Naive thymus-derived CD8-positive, alpha-beta T cell (primary cell): ENCODE measurements at regions not wholly inside any gene's neighbourhood (a gene's known extent, or its start where the extent isn't known, plus 50 kb on each side); places are given as distances from the start of the nearest gene placed in this dataset.

Source experiments
- ATAC-seq, 2 donors: fragments of 150-1000 bp; cut with Tn5 transposase in 1 of 2; sonication (Bioruptor Pico), chemical (Tn5 transposase) in 1 of 2; 1 replicate in 1 of 2; 2 replicates in 1 of 2; pipeline ENCODE4 v1.10.0; 2021; ENCODE audit warnings: mild to moderate bottlenecking in 2 of 2, moderate library complexity in 2 of 2
- POLR2A ChIA-PET: fragments of 350-600 bp; sonication (Branson Sonifier 250); formaldehyde crosslinking; loops from one replicate; lab custom pipeline; 2021; ENCODE audit warnings: antibody characterized with exemption; lab: Charles Lee
- DNase-seq, 10 donors: peaks; one replicate each; pipeline versions ENCODE4 v3.0.0 to v3.0.0-alpha.2; 2020 to 2022
- H3K27ac Mint-ChIP-seq, 10 donors: one replicate each; pipeline ENCODE4 v1.8.0; 2020 to 2022; ENCODE audit warnings: mild to moderate bottlenecking in 10 of 10, mixed read lengths in 10 of 10, moderate library complexity in 4 of 10, inconsistent platforms in 1 of 10
- H3K27me3 Mint-ChIP-seq, 5 donors: one replicate each; pipeline ENCODE4 v1.8.0; 2021 to 2022; ENCODE audit warnings: mixed read lengths in 5 of 5
- H3K36me3 Mint-ChIP-seq, 3 donors: one replicate each; pipeline ENCODE4 v1.8.0; 2020 to 2022; ENCODE audit warnings: mixed read lengths in 3 of 3, mild to moderate bottlenecking in 2 of 3, inconsistent platforms in 1 of 3
- H3K4me1 Mint-ChIP-seq, 4 donors: one replicate each; pipeline ENCODE4 v1.8.0; 2021 to 2022; ENCODE audit warnings: mixed read lengths in 4 of 4
- H3K4me3 Mint-ChIP-seq, 10 donors: one replicate each; pipeline ENCODE4 v1.8.0; 2020 to 2022; ENCODE audit warnings: mild to moderate bottlenecking in 10 of 10, mixed read lengths in 10 of 10, moderate library complexity in 6 of 10, inconsistent platforms in 1 of 10
- H3K9me3 Mint-ChIP-seq, 9 donors: one replicate each; pipeline ENCODE4 v1.8.0; 2020 to 2022; ENCODE audit warnings: mixed read lengths in 9 of 9, mild to moderate bottlenecking in 3 of 9, inconsistent platforms in 1 of 9, moderate library complexity in 1 of 9

DNA sequence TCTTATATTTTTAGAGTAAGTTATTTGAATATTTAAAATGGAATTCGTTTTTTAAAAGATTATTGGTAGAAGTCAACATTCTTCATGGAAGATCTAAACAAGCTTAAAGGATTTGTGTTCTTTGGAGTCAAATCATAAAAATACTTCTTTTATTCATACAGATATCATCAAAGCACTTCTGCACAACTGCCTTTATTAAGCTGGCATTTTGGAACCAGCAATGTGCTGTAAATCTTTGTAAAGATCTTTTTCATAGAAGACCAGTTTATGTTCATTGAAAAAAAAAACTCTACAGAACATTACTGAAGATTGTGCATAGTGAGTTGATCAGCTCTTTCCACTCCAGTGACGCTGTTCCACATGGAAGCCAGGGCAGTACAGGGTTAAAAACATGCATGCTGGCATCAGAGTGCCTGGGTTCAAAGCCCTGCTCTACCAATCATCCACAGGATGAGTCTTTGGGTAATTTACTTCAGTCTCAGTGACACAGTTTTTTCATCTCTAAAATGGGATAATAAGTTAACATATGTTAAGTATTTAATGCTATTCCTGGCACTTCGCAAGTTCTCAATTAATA, 109.6 kb upstream of the SLC38A4 start:
- ATAC-seq (no peak), DNase-seq (no peak)
- peaks cover 4 to 10% (median 5%) of the 10 kb centered on the region in 5 donors for H3K27me3 Mint-ChIP-seq
- peaks cover 0 to 10% (median 0%) of the 10 kb centered on the region in 9 donors for H3K9me3 Mint-ChIP-seq
- no peak overlapping the region for H3K4me3 Mint-ChIP-seq
- H3K36me3 Mint-ChIP-seq, result no peaks in the 10 kb centered on the region
- POLR2A ChIA-PET, result no interaction called here
- H3K4me1 Mint-ChIP-seq, result no peaks in the 10 kb centered on the region
- no peak overlapping the region for H3K27ac Mint-ChIP-seq

DNA sequence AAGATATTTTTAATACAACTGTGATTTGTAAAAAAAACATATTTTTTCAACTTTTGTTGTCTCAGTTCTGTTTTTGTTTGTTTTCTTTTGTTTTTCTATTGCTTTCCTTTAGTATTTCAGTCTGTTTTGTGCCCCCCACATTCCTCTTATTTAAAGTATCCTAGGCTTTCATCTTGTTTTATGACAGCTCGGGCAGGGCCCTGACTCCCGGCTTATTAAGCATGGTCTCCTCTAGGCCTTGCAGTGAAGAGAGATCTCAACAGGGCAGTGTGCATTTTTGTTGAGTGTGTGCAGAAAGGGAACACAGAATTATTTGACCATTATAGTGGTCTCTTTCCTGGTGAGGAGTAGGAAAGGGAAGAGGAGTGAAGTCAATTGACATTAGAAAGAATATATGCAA, 110.2 kb upstream of the SLC38A4 start:
- H3K27me3 Mint-ChIP-seq, result peaks cover 4 to 10% (median 5%) of the 10 kb centered on the region in 5 donors
- POLR2A ChIA-PET, result no interaction called here
- ATAC-seq, result no peak
- no peaks in the 10 kb centered on the region for H3K4me1 Mint-ChIP-seq
- H3K36me3 Mint-ChIP-seq, result no peaks in the 10 kb centered on the region
- H3K27ac Mint-ChIP-seq, result no peak overlapping the region
- no peak for DNase-seq
- peaks cover 0 to 10% (median 0%) of the 10 kb centered on the region in 9 donors for H3K9me3 Mint-ChIP-seq
- no peak overlapping the region for H3K4me3 Mint-ChIP-seq

DNA sequence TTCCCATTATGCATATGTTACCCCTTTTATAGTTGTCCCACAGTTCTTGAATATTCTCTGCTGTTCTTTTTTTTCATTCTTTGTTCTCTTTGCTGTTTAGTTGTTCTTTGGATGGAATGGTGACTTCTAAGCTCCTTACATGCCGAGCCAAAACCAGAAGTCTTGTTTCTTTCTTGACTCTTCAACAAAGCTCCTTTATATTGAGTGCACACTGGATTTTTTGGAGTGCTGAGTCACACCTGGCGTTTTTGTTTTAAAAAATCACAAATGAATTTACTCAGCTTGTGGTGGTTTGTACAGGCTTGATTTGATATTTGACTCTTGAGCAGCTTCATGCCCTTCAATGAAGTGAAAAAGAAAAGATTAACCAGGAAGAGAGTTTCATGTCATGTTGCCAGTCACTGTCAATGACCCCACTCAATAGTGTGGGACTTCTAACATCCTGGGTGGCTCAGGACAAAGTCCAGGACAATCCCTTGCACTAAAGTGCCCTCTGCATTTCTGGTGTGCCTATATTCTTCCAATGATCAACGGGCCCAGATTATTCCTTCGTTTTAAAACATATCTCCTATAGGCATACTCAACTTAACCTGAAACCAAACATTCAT, 112.4 kb upstream of the SLC38A4 start:
- DNase-seq (no peak), ATAC-seq (no peak)
- H3K9me3 Mint-ChIP-seq, result no peaks in the 10 kb centered on the region
- H3K4me3 Mint-ChIP-seq, result no peak overlapping the region
- H3K36me3 Mint-ChIP-seq, result no peaks in the 10 kb centered on the region
- no peak overlapping the region for H3K27ac Mint-ChIP-seq
- POLR2A ChIA-PET, result no interaction called here
- no peaks in the 10 kb centered on the region for H3K4me1 Mint-ChIP-seq
- H3K27me3 Mint-ChIP-seq, result peaks cover 4 to 10% (median 5%) of the 10 kb centered on the region in 5 donors

DNA sequence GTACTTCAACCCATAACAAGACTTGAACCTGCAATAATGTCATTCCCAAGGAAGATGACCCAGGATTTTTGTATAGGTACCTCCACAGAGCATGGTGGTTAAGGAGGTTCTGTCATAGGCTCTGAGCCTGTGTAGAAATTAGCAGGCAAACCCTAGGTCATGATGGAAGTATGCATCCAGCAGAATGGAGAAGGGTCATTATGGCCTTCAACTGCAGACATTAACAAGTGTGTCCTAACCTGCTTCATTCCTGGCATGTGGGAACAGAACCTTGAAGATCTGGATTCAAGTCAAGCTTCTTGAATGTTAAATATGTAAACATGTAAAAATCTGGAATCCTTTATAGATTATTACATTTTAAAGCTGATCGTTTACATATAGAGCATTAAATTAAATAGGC, 116.2 kb upstream of the SLC38A4 start:
- Mint-ChIP-seq H3K36me3 (no peaks in the 10 kb centered on the region), H3K27me3 (peaks cover 3 to 10% (median 4%) of the 10 kb centered on the region in 5 donors), H3K27ac (no peak overlapping the region), H3K4me3 (no peak overlapping the region), H3K4me1 (no peaks in the 10 kb centered on the region), H3K9me3 (no peaks in the 10 kb centered on the region)
- DNase-seq, result no peak
- POLR2A ChIA-PET, result no interaction called here
- no peak for ATAC-seq

DNA sequence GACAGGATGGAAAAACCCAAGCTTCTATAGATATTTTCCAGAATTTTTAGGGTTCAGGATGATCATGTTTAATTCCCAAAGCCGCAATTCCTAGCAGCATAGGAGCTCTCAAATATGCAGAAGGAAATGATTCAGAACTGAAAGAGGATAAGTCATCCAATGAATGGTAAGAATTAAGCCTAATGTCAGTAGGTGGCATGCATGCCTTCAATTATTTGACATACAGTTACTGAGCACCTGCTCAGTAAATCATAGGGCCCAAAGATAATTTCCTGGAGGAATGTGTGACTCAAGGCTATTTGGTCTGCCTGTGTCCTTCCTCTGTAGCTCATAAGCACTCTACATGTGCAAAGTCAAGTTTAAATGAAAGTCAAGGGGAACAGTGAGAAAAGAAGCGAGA, 116.8 kb upstream of the SLC38A4 start:
- DNase-seq (no peak), ATAC-seq (no peak)
- Mint-ChIP-seq H3K9me3 (no peaks in the 10 kb centered on the region), H3K27me3 (peaks cover 2 to 9% (median 4%) of the 10 kb centered on the region in 5 donors), H3K36me3 (no peaks in the 10 kb centered on the region), H3K4me1 (no peaks in the 10 kb centered on the region), H3K4me3 (no peak overlapping the region), H3K27ac (no peak overlapping the region)
- POLR2A ChIA-PET, result no interaction called here

DNA sequence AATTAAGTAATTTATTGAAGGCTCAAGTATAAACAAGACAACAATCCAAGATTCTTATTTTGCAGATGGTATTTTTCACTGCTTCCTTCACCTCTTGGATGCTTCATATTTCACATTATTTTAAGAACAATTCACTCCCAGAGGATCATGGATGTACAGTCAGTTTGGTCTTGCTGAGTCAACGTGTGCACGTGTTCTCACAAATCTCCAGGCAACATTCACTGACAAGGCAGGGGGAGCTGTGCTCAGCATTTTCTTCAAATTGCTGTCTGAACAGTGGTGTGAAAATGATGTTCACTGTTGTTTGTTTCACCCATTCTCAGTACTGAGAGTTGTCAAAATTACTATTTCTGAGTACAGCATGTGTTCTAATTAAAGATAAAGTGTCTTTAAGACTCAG, 118.3 kb upstream of the SLC38A4 start:
- Mint-ChIP-seq H3K4me1 (no peaks in the 10 kb centered on the region), H3K36me3 (no peaks in the 10 kb centered on the region), H3K9me3 (no peaks in the 10 kb centered on the region), H3K4me3 (no peak overlapping the region), H3K27me3 (no peaks in the 10 kb centered on the region), H3K27ac (no peak overlapping the region)
- POLR2A ChIA-PET, result no interaction called here
- DNase-seq (no peak), ATAC-seq (no peak)

DNA sequence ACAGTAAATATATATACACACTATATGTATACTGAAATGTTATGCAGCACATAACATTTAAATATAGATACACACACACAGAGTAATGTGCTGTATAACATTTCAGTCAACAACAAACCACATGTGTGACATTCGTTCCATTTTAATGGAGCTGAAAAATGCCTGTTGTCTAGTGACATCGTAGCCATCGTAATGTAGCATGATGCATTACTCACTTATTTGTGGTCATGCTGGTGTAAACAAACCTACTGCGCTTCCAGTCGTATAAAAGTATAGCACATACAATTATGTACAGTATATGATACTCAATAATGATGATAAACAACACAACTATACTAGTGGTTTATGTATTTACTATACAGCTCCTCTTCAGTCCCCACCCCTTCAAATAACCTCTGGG, 119.0 kb upstream of the SLC38A4 start:
- H3K4me3 Mint-ChIP-seq, result no peak overlapping the region
- H3K27ac Mint-ChIP-seq, result no peak overlapping the region
- H3K36me3 Mint-ChIP-seq, result no peaks in the 10 kb centered on the region
- H3K4me1 Mint-ChIP-seq, result no peaks in the 10 kb centered on the region
- POLR2A ChIA-PET, result no interaction called here
- H3K27me3 Mint-ChIP-seq, result no peaks in the 10 kb centered on the region
- DNase-seq, result no peak
- no peak for ATAC-seq
- no peaks in the 10 kb centered on the region for H3K9me3 Mint-ChIP-seq

DNA sequence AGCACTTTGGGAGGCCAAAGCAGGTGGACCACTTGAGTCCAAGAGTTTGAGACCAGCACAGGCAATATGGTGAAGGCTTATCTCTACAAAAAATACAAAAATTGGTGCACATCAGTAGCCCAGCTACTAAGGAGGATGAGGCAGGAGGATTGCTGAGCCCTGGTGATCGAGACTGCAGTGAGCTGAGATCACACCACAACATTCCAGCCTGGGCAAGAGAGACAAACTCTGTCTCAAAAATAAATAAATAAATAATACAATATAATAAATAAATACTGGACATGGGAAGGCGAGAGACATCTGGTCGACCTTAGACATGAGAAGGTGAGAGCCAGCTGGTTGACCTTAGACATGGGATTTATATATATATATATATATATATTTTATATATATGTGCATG, 119.8 kb upstream of the SLC38A4 start:
- no peaks in the 10 kb centered on the region for H3K27me3 Mint-ChIP-seq
- no peaks in the 10 kb centered on the region for H3K4me1 Mint-ChIP-seq
- H3K4me3 Mint-ChIP-seq, result no peak overlapping the region
- ATAC-seq, result no peak
- H3K36me3 Mint-ChIP-seq, result no peaks in the 10 kb centered on the region
- no peaks in the 10 kb centered on the region for H3K9me3 Mint-ChIP-seq
- POLR2A ChIA-PET, result no interaction called here
- DNase-seq, result no peak
- no peak overlapping the region for H3K27ac Mint-ChIP-seq

DNA sequence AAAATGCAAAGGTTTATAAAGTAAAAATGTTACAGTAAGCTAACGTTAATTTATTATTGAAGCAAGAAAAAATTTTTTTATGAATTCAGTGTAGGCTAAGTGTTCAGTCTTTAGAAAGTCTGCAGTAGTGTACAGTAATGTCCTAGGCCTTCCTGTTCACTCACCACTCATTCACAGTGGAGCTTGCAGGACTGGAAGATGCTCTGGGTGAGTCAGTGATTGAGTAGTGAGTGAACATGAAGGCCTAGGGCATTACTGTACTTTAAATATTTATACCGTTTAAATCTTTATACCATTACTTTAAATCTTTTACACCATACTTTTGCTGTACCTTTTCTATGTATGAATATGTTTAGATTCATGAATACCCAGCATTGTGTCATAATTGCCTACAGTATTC, 120.3 kb upstream of the SLC38A4 start:
- Mint-ChIP-seq H3K27ac (no peak overlapping the region), H3K4me1 (no peaks in the 10 kb centered on the region), H3K36me3 (no peaks in the 10 kb centered on the region), H3K27me3 (no peaks in the 10 kb centered on the region), H3K9me3 (no peaks in the 10 kb centered on the region), H3K4me3 (no peak overlapping the region)
- POLR2A ChIA-PET, result no interaction called here
- ATAC-seq (no peak), DNase-seq (no peak)

DNA sequence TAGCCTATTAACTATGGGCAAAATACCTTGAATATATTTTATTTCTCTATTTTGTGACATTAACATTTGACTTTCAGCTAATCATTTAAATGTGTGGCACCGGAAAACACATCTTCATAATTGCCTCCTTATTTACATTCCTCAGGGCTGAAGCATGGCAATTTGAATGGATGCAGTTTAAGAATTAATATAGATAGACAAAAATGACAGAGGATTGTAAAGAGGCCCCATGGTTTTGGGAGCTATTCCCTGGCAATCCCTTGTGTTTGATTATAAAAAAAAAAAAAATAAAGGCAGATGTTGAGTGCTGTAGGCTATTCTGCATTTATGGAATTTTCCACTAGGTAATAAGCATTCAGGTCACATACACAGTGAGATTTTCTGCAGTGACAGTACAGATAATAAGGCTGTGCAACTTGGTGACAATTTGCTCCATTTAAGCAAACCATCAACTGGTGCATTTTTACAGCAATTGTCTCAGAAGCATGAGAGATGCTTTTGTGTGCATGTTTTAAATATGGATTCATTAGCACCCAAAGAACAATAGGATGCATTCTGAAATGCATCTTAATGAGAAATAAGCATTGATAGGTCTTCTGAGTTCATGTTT, 123.2 kb upstream of the SLC38A4 start:
- Mint-ChIP-seq H3K27ac (no peak overlapping the region), H3K36me3 (no peaks in the 10 kb centered on the region), H3K27me3 (peaks cover 0 to 1% (median 0%) of the 10 kb centered on the region in 5 donors), H3K9me3 (no peaks in the 10 kb centered on the region), H3K4me3 (no peak overlapping the region), H3K4me1 (no peaks in the 10 kb centered on the region)
- POLR2A ChIA-PET, result no interaction called here
- ATAC-seq (no peak), DNase-seq (no peak)

DNA sequence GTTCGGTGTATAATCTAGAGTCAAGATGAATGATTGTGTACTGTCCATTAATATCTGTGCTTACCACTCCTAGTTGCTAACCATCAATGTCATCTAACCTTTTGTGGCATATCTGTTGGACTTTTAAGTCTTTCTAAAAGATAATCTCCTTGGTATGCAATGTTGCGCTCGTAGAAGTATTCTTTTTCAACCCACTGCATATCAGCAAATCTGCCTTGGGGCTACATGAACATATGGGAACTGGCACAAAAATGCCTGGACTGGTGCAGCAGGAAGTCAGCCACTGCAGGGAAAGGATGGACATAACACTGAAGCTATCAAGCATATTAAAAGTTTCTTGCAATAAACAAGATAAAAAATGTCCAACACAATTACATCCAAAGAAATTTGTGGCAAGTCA, 124.3 kb upstream of the SLC38A4 start:
- no peak for ATAC-seq
- no peak for DNase-seq
- Mint-ChIP-seq H3K9me3 (no peaks in the 10 kb centered on the region), H3K27me3 (peaks cover 0 to 3% (median 0%) of the 10 kb centered on the region in 5 donors), H3K27ac (no peak overlapping the region), H3K4me3 (no peak overlapping the region), H3K4me1 (no peaks in the 10 kb centered on the region), H3K36me3 (no peaks in the 10 kb centered on the region)
- POLR2A ChIA-PET, result no interaction called here

DNA sequence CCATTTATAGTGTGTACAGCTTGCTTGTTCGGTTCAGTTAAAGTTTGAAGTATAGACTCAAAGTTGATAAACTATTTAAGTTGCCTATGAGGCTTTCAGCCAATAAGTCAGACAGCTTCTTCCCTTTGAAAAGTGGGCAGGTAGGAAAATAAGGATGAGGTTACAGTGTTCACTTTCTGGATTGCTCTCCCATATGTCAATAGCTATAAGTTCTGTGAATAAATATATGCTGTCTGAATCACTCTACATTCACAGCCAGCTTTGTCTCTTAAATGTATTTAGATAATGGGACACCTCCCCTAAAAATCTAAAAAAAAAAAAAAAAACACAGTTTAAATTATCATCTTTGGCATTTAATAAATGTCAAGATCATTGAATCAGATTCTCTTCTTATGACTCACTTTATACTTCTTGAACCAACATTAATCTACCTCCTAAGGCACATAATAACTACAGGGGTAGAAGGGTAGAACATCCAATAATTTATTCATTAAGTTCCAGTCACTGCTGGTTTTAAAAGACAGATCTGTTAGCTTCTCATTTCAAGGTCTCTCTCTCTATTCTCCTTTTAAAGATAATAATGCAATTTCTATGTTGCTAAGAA, 126.4 kb upstream of the PCED1B start:
- POLR2A ChIA-PET, result no interaction called here

DNA sequence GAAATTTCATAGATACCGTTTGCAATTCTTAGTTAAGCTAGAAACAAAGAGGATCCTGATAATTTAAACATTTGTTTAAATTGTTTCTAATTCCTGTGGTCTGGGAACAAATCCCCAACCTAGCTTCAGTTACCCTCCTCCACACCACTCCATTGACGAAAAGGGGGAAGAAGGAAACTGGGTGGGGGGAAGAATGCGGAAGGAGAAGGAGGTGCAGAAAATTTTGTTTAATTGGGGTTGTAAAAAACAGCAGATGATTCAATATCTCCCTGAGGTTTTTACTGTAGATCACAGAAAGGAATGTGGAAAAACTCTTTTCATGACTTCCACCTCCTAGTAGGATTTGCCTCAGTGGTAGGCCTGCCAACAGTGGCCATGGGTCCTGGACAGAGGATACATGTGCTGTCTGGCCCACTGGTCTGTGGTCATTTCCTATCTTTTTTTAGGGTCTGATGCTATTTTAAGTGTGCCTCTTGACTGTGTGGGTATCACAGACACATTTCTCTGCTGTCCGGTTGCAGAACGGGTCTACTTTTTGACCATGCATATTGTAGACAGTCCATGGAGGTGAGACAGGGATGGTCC, 122.9 kb upstream of the PCED1B start:
- ATAC-seq, result no peak
- POLR2A ChIA-PET, result no interaction called here
- Mint-ChIP-seq H3K27me3 (peaks cover 0 to 13% (median 0%) of the 10 kb centered on the region in 5 donors), H3K4me3 (no peak overlapping the region), H3K9me3 (no peaks in the 10 kb centered on the region), H3K36me3 (peaks cover 0 to 3% (median 0%) of the 10 kb centered on the region in 3 donors), H3K27ac (no peak overlapping the region), H3K4me1 (no peaks in the 10 kb centered on the region)
- DNase-seq, result no peak

More for the DNA sequence above, 126.4 kb upstream of the PCED1B start:
- H3K4me3 Mint-ChIP-seq, result no peak overlapping the region
- peak overlapping the region in 1 of 10 donors; percentile 46 for H3K27ac Mint-ChIP-seq
- ATAC-seq (no peak), DNase-seq (no peak)
- H3K36me3 Mint-ChIP-seq, result peaks cover 0 to 3% (median 0%) of the 10 kb centered on the region in 3 donors
- H3K4me1 Mint-ChIP-seq, result no peaks in the 10 kb centered on the region
- H3K27me3 Mint-ChIP-seq, result peaks cover 0 to 9% (median 0%) of the 10 kb centered on the region in 5 donors
- H3K9me3 Mint-ChIP-seq, result no peaks in the 10 kb centered on the region
